SU-DHL-6 (cell line): ENCODE measurements at regions not wholly inside any gene's neighbourhood (a gene's known extent, or its start where the extent isn't known, plus 50 kb on each side); places are given as distances from the start of the nearest gene placed in this dataset.

Source experiments
- EZH2phosphoT487 ChIP-seq: fragments of 200-600 bp; sonication (generic), shearing (Covaris generic); conservative IDR thresholded peaks from 2 replicates; pipeline ENCODE4 v1.6.1; 2018; ENCODE audit warnings: mild to moderate bottlenecking, antibody characterized with exemption, low read length, moderate library complexity, mixed read lengths
- TF ChIP-seq, protein P1 (sequence below): fragments of 200-600 bp; sonication (generic); IDR thresholded peaks from one replicate; pipeline ENCODE4 v1.5.1; 2017; ENCODE audit warnings: antibody characterized with exemption, mild to moderate bottlenecking, low read length, moderate library complexity; ENCODE audit not compliant: insufficient read depth, poor library complexity, severe bottlenecking

DNA sequence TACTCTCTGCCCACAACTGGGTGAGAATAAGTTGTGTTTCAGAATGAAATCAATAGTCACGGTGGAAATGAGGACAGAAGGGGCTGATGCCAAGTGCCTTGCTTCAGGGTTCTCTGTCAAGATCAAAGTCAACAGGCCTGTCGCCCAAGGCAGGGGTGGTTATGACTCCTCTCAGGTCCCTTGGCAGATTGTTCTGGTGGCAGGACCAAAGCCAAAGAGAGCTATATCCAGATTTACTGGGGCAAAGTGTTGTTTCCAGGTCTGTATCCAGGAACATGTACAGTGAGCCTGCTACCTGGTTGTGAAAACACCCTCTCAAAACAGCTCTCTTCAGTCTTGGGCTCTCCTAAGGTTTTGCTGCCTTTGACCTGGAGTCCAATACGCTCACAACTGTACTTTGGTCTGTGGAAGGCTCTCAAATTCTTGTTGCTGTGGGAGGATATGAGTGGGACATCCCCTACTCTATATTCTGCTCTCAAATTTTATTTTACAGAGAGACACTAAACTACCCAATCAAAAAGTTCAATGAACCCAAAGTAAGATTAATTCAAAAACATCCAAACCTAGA is 175.1 kb upstream of the ETV3 start:
- TF ChIP-seq, protein P1, sequence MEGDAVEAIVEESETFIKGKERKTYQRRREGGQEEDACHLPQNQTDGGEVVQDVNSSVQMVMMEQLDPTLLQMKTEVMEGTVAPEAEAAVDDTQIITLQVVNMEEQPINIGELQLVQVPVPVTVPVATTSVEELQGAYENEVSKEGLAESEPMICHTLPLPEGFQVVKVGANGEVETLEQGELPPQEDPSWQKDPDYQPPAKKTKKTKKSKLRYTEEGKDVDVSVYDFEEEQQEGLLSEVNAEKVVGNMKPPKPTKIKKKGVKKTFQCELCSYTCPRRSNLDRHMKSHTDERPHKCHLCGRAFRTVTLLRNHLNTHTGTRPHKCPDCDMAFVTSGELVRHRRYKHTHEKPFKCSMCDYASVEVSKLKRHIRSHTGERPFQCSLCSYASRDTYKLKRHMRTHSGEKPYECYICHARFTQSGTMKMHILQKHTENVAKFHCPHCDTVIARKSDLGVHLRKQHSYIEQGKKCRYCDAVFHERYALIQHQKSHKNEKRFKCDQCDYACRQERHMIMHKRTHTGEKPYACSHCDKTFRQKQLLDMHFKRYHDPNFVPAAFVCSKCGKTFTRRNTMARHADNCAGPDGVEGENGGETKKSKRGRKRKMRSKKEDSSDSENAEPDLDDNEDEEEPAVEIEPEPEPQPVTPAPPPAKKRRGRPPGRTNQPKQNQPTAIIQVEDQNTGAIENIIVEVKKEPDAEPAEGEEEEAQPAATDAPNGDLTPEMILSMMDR, result no peak
- no peak for TF ChIP-seq EZH2phosphoT487
